ENCODE measurements at regions not wholly inside any gene's neighbourhood (a gene's known extent, or its start where the extent isn't known, plus 50 kb on each side); places are given as distances from the start of the nearest gene placed in this dataset.

DNA sequence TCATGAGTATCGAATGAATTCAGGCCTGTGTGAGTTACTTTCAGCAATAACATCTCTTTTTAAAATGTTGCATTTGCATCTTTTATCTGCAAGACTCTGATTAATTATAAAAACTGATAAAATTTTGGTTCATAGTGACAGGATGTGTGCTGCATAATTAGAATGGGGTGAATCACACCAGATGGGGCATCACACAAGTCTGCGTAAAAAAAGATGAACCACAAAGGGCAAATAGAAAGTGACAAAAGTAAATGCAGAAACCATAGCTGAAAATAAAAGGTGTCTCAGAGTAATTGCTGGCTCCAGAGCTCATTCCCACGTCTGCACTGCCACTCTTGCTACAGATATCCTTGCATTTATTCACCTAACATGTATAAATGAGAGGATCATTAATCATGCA is 131.1 kb downstream of the HS3ST1 start:
- Mint-ChIP-seq H3K27me3 (no peaks in the 10 kb centered on the region), H3K9me3 (no peaks in the 10 kb centered on the region), H3K27ac (no peak overlapping the region), H3K4me3 (no peak overlapping the region), H3K4me1 (peaks cover 7% of the 10 kb centered on the region), H3K36me3 (no peaks in the 10 kb centered on the region)
- DNase-seq, result no peak

- Mint-ChIP-seq H3K4me1 (peaks cover 7% of the 10 kb centered on the region), H3K36me3 (no peaks in the 10 kb centered on the region), H3K4me3 (no peak overlapping the region), H3K9me3 (no peaks in the 10 kb centered on the region), H3K27me3 (no peaks in the 10 kb centered on the region), H3K27ac (peak overlapping the region; percentile 9)
- no peak for DNase-seq
Measured at GRCh38 chr4:11297201-11297600, 131.5 kb downstream of the HS3ST1 start.

DNA sequence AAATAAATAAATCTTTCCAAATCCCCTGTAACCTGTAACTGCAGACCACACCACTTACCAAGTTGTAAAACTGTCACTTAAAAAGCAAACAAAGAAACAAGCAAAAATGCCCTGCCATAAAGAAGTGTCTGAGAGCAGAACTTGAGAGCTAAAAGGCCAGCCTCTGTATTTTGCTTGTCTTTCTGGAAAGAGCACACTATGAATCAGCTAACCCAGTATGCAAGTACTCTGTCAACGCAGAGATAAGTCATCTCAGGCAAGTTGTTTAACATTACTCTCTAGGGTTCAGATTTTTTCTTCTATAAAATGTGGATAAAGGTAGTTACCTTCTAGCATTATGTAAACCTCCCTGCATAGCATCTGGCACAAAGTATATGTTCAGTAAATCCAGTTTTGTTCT is 134.8 kb downstream of the HS3ST1 start:
- no peak overlapping the region for H3K4me3 Mint-ChIP-seq

GRCh38 chr4:11287055-11287454 is 141.6 kb downstream of the HS3ST1 start:
- peaks cover 3% of the 10 kb centered on the region for H3K9me3 Mint-ChIP-seq
- H3K36me3 Mint-ChIP-seq, result peaks cover 2% of the 10 kb centered on the region
- no peak for DNase-seq
- H3K4me1 Mint-ChIP-seq, result peaks cover 3% of the 10 kb centered on the region
- no peak overlapping the region for H3K27ac Mint-ChIP-seq
- no peak overlapping the region for H3K4me3 Mint-ChIP-seq
- H3K27me3 Mint-ChIP-seq, result no peaks in the 10 kb centered on the region

More for the DNA sequence above, 134.8 kb downstream of the HS3ST1 start:
- DNase-seq, result no peak
- Mint-ChIP-seq H3K4me1 (peaks cover 7% of the 10 kb centered on the region), H3K9me3 (no peaks in the 10 kb centered on the region), H3K36me3 (no peaks in the 10 kb centered on the region), H3K27ac (no peak overlapping the region), H3K27me3 (no peaks in the 10 kb centered on the region)

GRCh38 chr4:11286533-11286932 is 142.2 kb downstream of the HS3ST1 start:
- H3K9me3 Mint-ChIP-seq, result peaks cover 3% of the 10 kb centered on the region
- peaks cover 2% of the 10 kb centered on the region for H3K36me3 Mint-ChIP-seq
- DNase-seq, result no peak
- no peak overlapping the region for H3K4me3 Mint-ChIP-seq
- no peaks in the 10 kb centered on the region for H3K27me3 Mint-ChIP-seq
- H3K27ac Mint-ChIP-seq, result no peak overlapping the region
- peaks cover 3% of the 10 kb centered on the region for H3K4me1 Mint-ChIP-seq

DNA sequence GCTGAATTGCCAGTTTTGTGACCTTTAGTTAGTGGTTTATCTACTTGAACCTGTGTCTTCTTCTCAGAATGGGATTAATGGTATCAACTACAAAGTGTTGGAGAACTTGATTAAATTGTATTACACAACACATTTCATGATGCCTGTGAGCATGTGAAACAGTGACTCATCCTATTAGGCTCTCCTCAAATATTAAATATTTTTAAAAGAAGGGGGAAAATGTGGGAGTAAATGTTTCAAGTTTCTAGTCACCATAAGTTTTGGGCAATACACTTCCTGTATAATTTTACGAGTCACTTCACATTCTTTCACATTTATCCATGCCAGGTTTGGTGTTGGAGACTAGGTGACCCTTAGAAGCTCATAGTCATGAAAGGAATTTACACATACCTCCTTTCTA is 147.0 kb downstream of the HS3ST1 start:
- Mint-ChIP-seq H3K36me3 (peaks cover 2% of the 10 kb centered on the region), H3K27me3 (peaks cover 13% of the 10 kb centered on the region), H3K4me3 (no peak overlapping the region), H3K9me3 (peaks cover 3% of the 10 kb centered on the region), H3K4me1 (peaks cover 4% of the 10 kb centered on the region), H3K27ac (no peak overlapping the region)
- no peak for DNase-seq

DNA sequence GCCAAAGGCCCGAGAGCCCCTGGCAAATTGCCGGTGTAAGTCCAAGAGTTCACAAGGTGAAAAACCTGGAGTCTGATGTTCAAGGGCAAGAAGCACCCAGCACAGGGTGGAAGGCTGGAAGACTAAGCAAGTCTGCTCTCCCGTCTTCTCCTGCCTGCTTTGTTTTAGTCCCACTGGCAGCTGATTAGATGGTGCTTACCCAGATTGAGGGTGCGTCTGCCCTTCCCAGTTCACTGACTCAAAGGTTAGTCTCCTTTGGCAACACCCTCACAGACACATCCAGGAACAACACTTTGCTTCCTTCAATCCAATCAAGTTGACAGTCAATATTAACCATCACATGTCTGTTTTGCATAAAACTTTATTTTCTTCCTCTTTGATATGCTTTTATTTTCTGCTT is 157.4 kb downstream of the HS3ST1 start:
- Mint-ChIP-seq H3K4me3 (no peak overlapping the region), H3K27ac (no peak overlapping the region), H3K36me3 (no peaks in the 10 kb centered on the region), H3K27me3 (no peaks in the 10 kb centered on the region), H3K9me3 (peaks cover 3% of the 10 kb centered on the region), H3K4me1 (no peaks in the 10 kb centered on the region)
- DNase-seq, result no peak

GRCh38 chr4:11268149-11268548 is 160.5 kb downstream of the HS3ST1 start:
- H3K4me3 Mint-ChIP-seq, result no peak overlapping the region
- no peaks in the 10 kb centered on the region for H3K4me1 Mint-ChIP-seq
- peaks cover 5% of the 10 kb centered on the region for H3K9me3 Mint-ChIP-seq
- H3K27ac Mint-ChIP-seq, result no peak overlapping the region
- no peaks in the 10 kb centered on the region for H3K36me3 Mint-ChIP-seq
- no peak for DNase-seq
- H3K27me3 Mint-ChIP-seq, result peaks cover 9% of the 10 kb centered on the region

DNA sequence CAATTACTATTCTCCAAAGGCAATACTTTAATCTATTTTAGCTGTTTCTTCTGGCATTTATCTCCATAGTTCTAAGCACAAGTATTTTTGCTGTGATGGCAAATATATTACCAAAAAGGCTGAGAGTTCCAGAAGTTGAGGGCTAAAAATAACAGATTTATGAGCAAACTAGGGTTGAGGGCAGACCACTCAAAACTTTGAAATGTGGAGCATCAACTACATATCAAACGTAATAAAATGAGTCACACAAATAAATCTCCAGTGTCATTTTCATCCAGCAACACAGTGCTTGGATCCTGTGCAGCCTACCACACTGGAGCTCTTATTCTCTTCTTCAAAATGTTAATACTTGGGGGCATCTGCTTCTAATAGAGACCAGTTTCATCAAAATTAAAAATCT is 163.9 kb downstream of the HS3ST1 start:
- Mint-ChIP-seq H3K36me3 (no peaks in the 10 kb centered on the region), H3K27ac (no peak overlapping the region), H3K4me1 (no peaks in the 10 kb centered on the region), H3K4me3 (no peak overlapping the region), H3K9me3 (peaks cover 5% of the 10 kb centered on the region), H3K27me3 (peaks cover 13% of the 10 kb centered on the region)
- no peak for DNase-seq

DNA sequence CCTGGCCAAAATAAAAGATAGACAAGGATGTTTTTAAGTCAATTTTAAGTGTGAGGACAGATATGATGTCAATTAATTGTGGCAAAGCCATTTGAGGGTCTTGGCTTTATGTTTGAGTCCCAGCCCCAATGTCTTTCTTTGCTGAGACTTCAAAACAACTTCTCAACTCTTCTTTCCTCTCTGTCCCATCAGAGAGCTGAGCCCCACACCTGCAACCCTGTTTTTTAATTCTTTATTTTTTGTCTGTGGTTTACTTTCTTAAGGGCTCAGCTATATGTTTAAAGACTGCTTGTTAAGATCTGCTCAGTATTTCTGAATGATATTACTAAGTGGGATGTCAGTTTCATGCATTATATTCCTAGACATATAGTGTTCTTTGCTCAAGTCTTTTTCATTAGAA is 164.3 kb downstream of the HS3ST1 start:
- Mint-ChIP-seq H3K4me3 (no peak overlapping the region), H3K27ac (no peak overlapping the region), H3K9me3 (peaks cover 5% of the 10 kb centered on the region), H3K36me3 (no peaks in the 10 kb centered on the region), H3K4me1 (no peaks in the 10 kb centered on the region), H3K27me3 (peaks cover 13% of the 10 kb centered on the region)
- DNase-seq, result no peak

DNA sequence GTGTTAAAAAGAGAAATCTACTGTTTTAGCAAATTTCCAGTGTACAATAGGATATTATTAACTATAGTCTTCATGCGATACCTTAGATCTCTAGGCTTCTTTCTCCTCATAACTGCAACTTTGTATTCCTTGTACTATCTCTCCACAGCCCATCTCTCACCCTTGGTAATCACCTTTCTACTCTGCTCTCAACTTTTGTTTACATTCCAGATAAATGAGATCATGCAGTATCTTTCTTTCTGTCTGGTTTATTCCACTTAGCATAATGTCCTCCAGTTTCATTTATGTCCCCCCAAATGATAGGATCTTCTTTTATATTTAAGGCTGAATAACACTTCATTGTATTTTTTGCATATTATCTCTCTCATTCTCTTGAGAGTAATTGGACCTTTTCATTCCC is 165.5 kb downstream of the HS3ST1 start:
- Mint-ChIP-seq H3K36me3 (no peaks in the 10 kb centered on the region), H3K4me3 (no peak overlapping the region), H3K4me1 (no peaks in the 10 kb centered on the region), H3K27ac (no peak overlapping the region), H3K9me3 (peaks cover 5% of the 10 kb centered on the region), H3K27me3 (peaks cover 13% of the 10 kb centered on the region)
- no peak for DNase-seq

GRCh38 chr4:11261066-11261850 is 167.4 kb downstream of the HS3ST1 start:
- no peaks in the 10 kb centered on the region for H3K36me3 Mint-ChIP-seq
- no peak overlapping the region for H3K27ac Mint-ChIP-seq
- no peak for DNase-seq
- H3K4me1 Mint-ChIP-seq, result no peaks in the 10 kb centered on the region
- H3K9me3 Mint-ChIP-seq, result peaks cover 1% of the 10 kb centered on the region
- H3K27me3 Mint-ChIP-seq, result peaks cover 13% of the 10 kb centered on the region
- no peak overlapping the region for H3K4me3 Mint-ChIP-seq

- no peak overlapping the region for H3K27ac Mint-ChIP-seq
- no peak overlapping the region for H3K4me3 Mint-ChIP-seq
- H3K9me3 Mint-ChIP-seq, result no peaks in the 10 kb centered on the region
- DNase-seq, result no peak
- no peaks in the 10 kb centered on the region for H3K4me1 Mint-ChIP-seq
- no peaks in the 10 kb centered on the region for H3K36me3 Mint-ChIP-seq
- peaks cover 4% of the 10 kb centered on the region for H3K27me3 Mint-ChIP-seq
Measured at GRCh38 chr4:11259837-11260236, 168.9 kb downstream of the HS3ST1 start.

- Mint-ChIP-seq H3K4me1 (peaks cover 3% of the 10 kb centered on the region), H3K27ac (no peak overlapping the region), H3K36me3 (no peaks in the 10 kb centered on the region), H3K4me3 (no peak overlapping the region), H3K9me3 (no peaks in the 10 kb centered on the region), H3K27me3 (no peaks in the 10 kb centered on the region)
- no peak for DNase-seq
Measured at GRCh38 chr4:11252149-11252548, 176.5 kb downstream of the HS3ST1 start.

DNA sequence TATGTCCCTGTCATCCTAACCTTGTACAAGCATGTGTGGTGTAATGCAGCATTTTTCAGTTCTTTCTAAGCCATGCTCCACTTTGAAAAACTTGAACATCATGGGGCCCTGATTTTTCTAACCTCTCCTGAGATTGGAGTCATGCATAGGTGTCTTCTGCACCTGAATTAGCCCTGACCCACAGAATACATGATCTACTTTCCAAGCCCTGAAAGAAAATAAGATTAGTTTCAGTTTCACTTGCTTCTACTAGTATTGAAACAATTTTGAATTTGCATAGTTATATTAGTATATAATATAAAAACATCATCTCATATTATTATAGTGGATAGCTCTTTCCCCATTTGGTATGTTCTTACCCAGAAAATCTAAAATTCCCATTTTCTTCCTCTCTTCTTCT is 178.2 kb downstream of the HS3ST1 start:
- H3K36me3 Mint-ChIP-seq, result no peaks in the 10 kb centered on the region
- H3K9me3 Mint-ChIP-seq, result peaks cover 5% of the 10 kb centered on the region
- no peak overlapping the region for H3K27ac Mint-ChIP-seq
- no peak for DNase-seq
- H3K4me3 Mint-ChIP-seq, result no peak overlapping the region
- H3K4me1 Mint-ChIP-seq, result peaks cover 3% of the 10 kb centered on the region
- peaks cover 4% of the 10 kb centered on the region for H3K27me3 Mint-ChIP-seq

DNA sequence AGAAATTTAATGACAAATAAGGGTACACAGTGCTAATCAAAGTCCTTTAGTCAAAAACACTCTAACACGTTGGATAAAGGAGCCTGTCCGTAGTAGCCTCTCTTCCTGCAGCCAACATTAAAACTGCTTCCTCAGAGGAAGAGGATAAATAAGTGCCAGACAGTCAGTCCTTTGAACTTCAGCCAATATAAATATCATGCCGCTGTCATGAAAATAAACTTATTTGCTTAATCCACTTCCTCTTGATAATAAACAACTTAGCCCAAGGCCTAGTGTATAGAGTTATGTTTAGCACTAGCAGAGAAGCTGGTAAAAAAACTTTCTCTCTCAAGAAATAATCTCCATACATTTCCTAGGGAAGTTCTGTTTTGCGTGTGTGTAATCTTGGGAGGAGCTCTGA is 196.7 kb downstream of the HS3ST1 start:
- H3K36me3 Mint-ChIP-seq, result no peaks in the 10 kb centered on the region
- H3K4me3 Mint-ChIP-seq, result no peak overlapping the region
- H3K27me3 Mint-ChIP-seq, result peaks cover 3% of the 10 kb centered on the region
- H3K9me3 Mint-ChIP-seq, result peaks cover 3% of the 10 kb centered on the region
- no peaks in the 10 kb centered on the region for H3K4me1 Mint-ChIP-seq
- DNase-seq, result no peak
- H3K27ac Mint-ChIP-seq, result no peak overlapping the region
